ENCODE measurements at regions not wholly inside any gene's neighbourhood (a gene's known extent, or its start where the extent isn't known, plus 50 kb on each side); places are given as distances from the start of the nearest gene placed in this dataset.

- TF ChIP-seq CTCF (IDR thresholded peaks at IDR 0.05; ENCODE audit: insufficient read depth, low read length), result no peak
- no peak for DNase-seq (ENCODE audit: low read depth)
- no peak overlapping the region for H3K4me3 ChIP-seq (ENCODE audit: low read depth, low read length)
Observed at GRCh38 chr11:88448131-88448670, 110.7 kb upstream of the CTSC start.

GRCh38 chr11:88447281-88447680 lies 109.7 kb upstream of the CTSC start:
- no peak overlapping the region for H3K4me3 ChIP-seq (ENCODE audit: low read depth, low read length)
- TF ChIP-seq CTCF (IDR thresholded peaks at IDR 0.05; ENCODE audit: insufficient read depth, low read length), result no peak
- DNase-seq (ENCODE audit: low read depth), result no peak

GRCh38 chr11:88439356-88439755 lies 101.8 kb upstream of the CTSC start:
- no peak for DNase-seq (ENCODE audit: low read depth)
- TF ChIP-seq CTCF (IDR thresholded peaks at IDR 0.05; ENCODE audit: insufficient read depth, low read length), result no peak

GRCh38 chr11:88438721-88439120 lies 101.2 kb upstream of the CTSC start:
- TF ChIP-seq CTCF (IDR thresholded peaks at IDR 0.05; ENCODE audit: insufficient read depth, low read length), result no peak
- no peak overlapping the region for H3K4me3 ChIP-seq (ENCODE audit: low read depth, low read length)
- DNase-seq (ENCODE audit: low read depth), result no peak

More at GRCh38 chr11:88439356-88439755, 101.8 kb upstream of the CTSC start:
- H3K4me3 ChIP-seq (ENCODE audit: low read depth, low read length), result no peak overlapping the region

GRCh38 chr11:88435415-88435814 lies 97.9 kb upstream of the CTSC start:
- DNase-seq (ENCODE audit: low read depth), result no peak
- TF ChIP-seq CTCF (IDR thresholded peaks at IDR 0.05; ENCODE audit: insufficient read depth, low read length), result no peak
- no peak overlapping the region for H3K4me3 ChIP-seq (ENCODE audit: low read depth, low read length)

GRCh38 chr11:88434333-88434976 lies 96.9 kb upstream of the CTSC start:
- TF ChIP-seq CTCF (IDR thresholded peaks at IDR 0.05; ENCODE audit: insufficient read depth, low read length), result no peak
- DNase-seq (ENCODE audit: low read depth), result no peak
- H3K4me3 ChIP-seq (ENCODE audit: low read depth, low read length), result no peak overlapping the region
